HL-60 (cell line): ENCODE measurements at regions not wholly inside any gene's neighbourhood (a gene's known extent, or its start where the extent isn't known, plus 50 kb on each side); places are given as distances from the start of the nearest gene placed in this dataset.

Experiments used
- CTCF ChIP-seq: IDR thresholded peaks from one replicate; pipeline ENCODE4 v1.5.1; 2011; ENCODE audit warnings: low read length, control low read depth, inconsistent platforms; ENCODE audit not compliant: insufficient read depth
- SPI1 ChIP-seq: IDR thresholded peaks from 2 replicates; pipeline ENCODE4 v1.6.1; 2012; ENCODE audit warnings: low read depth, mild to moderate bottlenecking, borderline replicate concordance

- TF ChIP-seq CTCF (no peak), SPI1 (no peak)
These were observed 351.0 kb upstream of the POM121L12 start for GRCh38 chr7:52684388-52684787.
